Smooth muscle cell (in vitro differentiated cells): ENCODE measurements at regions not wholly inside any gene's neighbourhood (a gene's known extent, or its start where the extent isn't known, plus 50 kb on each side); places are given as distances from the start of the nearest gene placed in this dataset.

Experiments used
- DNase-seq: peaks from one replicate; lab custom pipeline; 2025; ENCODE audit not compliant: unreplicated experiment; lab: John Stamatoyannopoulos, UW
- H2AFZ ChIP-seq: fragments of 200-600 bp; sonication (generic); 2 replicates; pipeline ENCODE4 v1.6.0; 2016; ENCODE audit warnings: antibody characterized with exemption, low read depth, mild to moderate bottlenecking
- H3F3A ChIP-seq: fragments of 200-600 bp; sonication (generic); 2 replicates; pipeline ENCODE4 v1.6.0; 2017; ENCODE audit warnings: antibody characterized with exemption, low read depth
- H3K27ac ChIP-seq: fragments of 200-600 bp; sonication (generic); 2 replicates; pipeline ENCODE4 v1.5.1; 2016; ENCODE audit warnings: low read depth, mild to moderate bottlenecking
- H3K27me3 ChIP-seq: fragments of 200-600 bp; sonication (generic); 2 replicates; pipeline ENCODE4 v1.6.1; 2016; ENCODE audit warnings: low read depth, mild to moderate bottlenecking
- H3K36me3 ChIP-seq: fragments of 200-600 bp; sonication (generic); 2 replicates; pipeline ENCODE4 v1.5.1; 2016; ENCODE audit warnings: low read depth
- H3K4me1 ChIP-seq: fragments of 200-600 bp; sonication (generic); 2 replicates; pipeline ENCODE4 v1.5.1; 2016; ENCODE audit warnings: low read depth
- H3K4me2 ChIP-seq: fragments of 200-600 bp; sonication (generic); 2 replicates; pipeline ENCODE4 v1.6.0; 2016; ENCODE audit warnings: mild to moderate bottlenecking
- H3K4me3 ChIP-seq: fragments of 200-600 bp; sonication (generic); 2 replicates; pipeline ENCODE4 v1.5.1; 2016; ENCODE audit warnings: mild to moderate bottlenecking
- H3K79me2 ChIP-seq: fragments of 200-600 bp; sonication (generic); 2 replicates; pipeline ENCODE4 v1.6.0; 2016; ENCODE audit warnings: low read depth, mild to moderate bottlenecking
- H3K9ac ChIP-seq: fragments of 200-600 bp; sonication (generic); 2 replicates; pipeline ENCODE4 v1.6.0; 2016; ENCODE audit warnings: low read depth
- H3K9me3 ChIP-seq: fragments of 200-600 bp; sonication (generic); replicated peaks from 2 replicates; pipeline ENCODE4 v1.5.1; 2016; ENCODE audit warnings: low read depth
- H4K20me1 ChIP-seq: fragments of 200-600 bp; sonication (generic); 2 replicates; pipeline ENCODE4 v1.6.0; 2016; ENCODE audit warnings: low read depth
- CTCF ChIP-seq: fragments of 200-600 bp; sonication (generic); IDR thresholded peaks from 2 replicates; pipeline ENCODE4 v1.5.1; 2017; ENCODE audit warnings: borderline replicate concordance, mild to moderate bottlenecking, antibody characterized with exemption; ENCODE audit not compliant: insufficient read depth, poor library complexity, severe bottlenecking
- WGBS: methylation state at CpG from one replicate; pipeline ENCODE4 v1.1.7; 2016; ENCODE audit warnings: low lambda C conversion rate; 5-methylcytosine and 5-hydroxymethylcytosine counted together

GRCh38 chrX:38868321-38868720 is 67.1 kb downstream of the MID1IP1 start:
- Histone ChIP-seq H3K4me2 (peak overlapping the region; percentile 33), H3K4me3 (no peak overlapping the region), H2AFZ (no peak overlapping the region), H4K20me1 (no peaks in the 10 kb centered on the region), H3K27me3 (no peaks in the 10 kb centered on the region), H3K4me1 (peaks cover 3% of the 10 kb centered on the region), H3K9me3 (no peaks in the 10 kb centered on the region), H3K79me2 (no peaks in the 10 kb centered on the region), H3K27ac (peak overlapping the region; percentile 86), H3K36me3 (no peaks in the 10 kb centered on the region), H3F3A (no peaks in the 10 kb centered on the region), H3K9ac (no peak overlapping the region)
- TF ChIP-seq CTCF = no peak
- WGBS = 67% methylated on average over 6 of the region's 6 CpGs
- DNase-seq = no peak

GRCh38 chrX:38868941-38869401 is 67.7 kb downstream of the MID1IP1 start:
- H2AFZ ChIP-seq = no peak overlapping the region
- peak overlapping the region; percentile 86 for H3K27ac ChIP-seq
- H3K4me2 ChIP-seq = peak overlapping the region; percentile 33
- no peaks in the 10 kb centered on the region for H3K36me3 ChIP-seq
- no peak overlapping the region for H3K4me3 ChIP-seq
- H3F3A ChIP-seq = no peaks in the 10 kb centered on the region
- H3K79me2 ChIP-seq = no peaks in the 10 kb centered on the region
- H3K4me1 ChIP-seq = peaks cover 3% of the 10 kb centered on the region
- no peak for TF ChIP-seq CTCF
- no peaks in the 10 kb centered on the region for H4K20me1 ChIP-seq
- H3K9me3 ChIP-seq = no peaks in the 10 kb centered on the region
- DNase-seq = no peak
- H3K27me3 ChIP-seq = no peaks in the 10 kb centered on the region
- WGBS = 39% methylated on average over 3 of the region's 3 CpGs
- H3K9ac ChIP-seq = no peak overlapping the region

- no peak for DNase-seq
- no peaks in the 10 kb centered on the region for H4K20me1 ChIP-seq
- no peaks in the 10 kb centered on the region for H3K27me3 ChIP-seq
- H3K9ac ChIP-seq = no peak overlapping the region
- H3K36me3 ChIP-seq = no peaks in the 10 kb centered on the region
- no peaks in the 10 kb centered on the region for H3F3A ChIP-seq
- no peak for TF ChIP-seq CTCF
- H3K4me2 ChIP-seq = no peak overlapping the region
- H2AFZ ChIP-seq = no peak overlapping the region
- no peaks in the 10 kb centered on the region for H3K79me2 ChIP-seq
- H3K4me3 ChIP-seq = no peak overlapping the region
- H3K4me1 ChIP-seq = peaks cover 3% of the 10 kb centered on the region
- no peaks in the 10 kb centered on the region for H3K9me3 ChIP-seq
- H3K27ac ChIP-seq = peak overlapping the region; percentile 86
- 53% methylated on average over 7 of the region's 7 CpGs for WGBS
These were observed 69.2 kb downstream of the MID1IP1 start for GRCh38 chrX:38870361-38870895.
